Sigmoid colon (tissue), 4 donors: ENCODE measurements at regions not wholly inside any gene's neighbourhood (a gene's known extent, or its start where the extent isn't known, plus 50 kb on each side); places are given as distances from the start of the nearest gene placed in this dataset.

Source experiments
- CTCF ChIP-seq, 4 experiments: fragments of 450-650 bp in 3 of 4; fragments of 200-600 bp in 1 of 4; IDR thresholded peaks; one replicate each; pipeline ENCODE4 v1.5.1; 2016 to 2019; ENCODE audit warnings: antibody characterized with exemption in 4 of 4, mild to moderate bottlenecking in 3 of 4, moderate library complexity in 2 of 4
- POLR2AphosphoS5 ChIP-seq, 4 donors: sonication (generic); formaldehyde crosslinking; IDR thresholded peaks; one replicate each; pipeline ENCODE4 v1.6.1; 2017; ENCODE audit warnings: antibody characterized with exemption in 4 of 4

- no peak for TF ChIP-seq CTCF (IDR thresholded peaks at IDR 0.05)
- TF ChIP-seq POLR2AphosphoS5 (IDR thresholded peaks at IDR 0.05): no peak
Observed at GRCh38 chr4:31548823-31549222, 828.7 kb downstream of the PCDH7 start.
